Gastrocnemius medialis (tissue), 4 donors: ENCODE measurements at regions not wholly inside any gene's neighbourhood (a gene's known extent, or its start where the extent isn't known, plus 50 kb on each side); places are given as distances from the start of the nearest gene placed in this dataset.

Experiments
- POLR2A ChIP-seq, 2 donors: fragments of 450-650 bp; IDR thresholded peaks; one replicate each; pipeline ENCODE4 v1.6.1; 2017; ENCODE audit warnings: antibody characterized with exemption in 2 of 2, mild to moderate bottlenecking in 2 of 2, moderate library complexity in 2 of 2
- TF ChIP-seq, protein P1 (sequence below), 5 experiments: fragments of 450-650 bp in 3 of 5; fragments of 200-600 bp in 2 of 5; sonication (generic) in 2 of 5; IDR thresholded peaks in 4 of 5; conservative IDR thresholded peaks in 1 of 5; 1 replicate in 4 of 5; 2 replicates in 1 of 5; pipeline ENCODE4 v1.5.1; 2016 to 2019; ENCODE audit warnings: antibody characterized with exemption in 5 of 5, mild to moderate bottlenecking in 3 of 5, moderate library complexity in 3 of 5

DNA sequence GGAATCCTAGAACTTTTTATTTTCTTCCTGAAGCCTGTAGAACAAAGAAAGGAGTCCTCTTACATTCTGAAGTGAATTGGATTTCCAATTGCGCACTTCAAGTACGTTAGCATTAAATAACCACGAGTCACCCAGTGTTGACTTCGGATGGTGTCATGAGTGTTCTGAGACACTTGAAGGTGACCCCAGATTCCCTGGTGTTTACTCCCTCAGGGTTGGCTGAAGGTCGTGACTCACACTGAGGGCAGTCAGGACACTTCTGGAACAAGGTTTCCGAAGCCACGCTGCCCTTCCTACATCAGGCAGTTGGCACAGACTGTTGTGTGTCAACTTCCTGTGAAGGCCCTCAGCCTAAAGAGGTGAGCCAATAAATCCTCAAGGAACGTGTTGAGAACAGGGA is 186.6 kb upstream of the CELF2 start:
- TF ChIP-seq, protein P1, sequence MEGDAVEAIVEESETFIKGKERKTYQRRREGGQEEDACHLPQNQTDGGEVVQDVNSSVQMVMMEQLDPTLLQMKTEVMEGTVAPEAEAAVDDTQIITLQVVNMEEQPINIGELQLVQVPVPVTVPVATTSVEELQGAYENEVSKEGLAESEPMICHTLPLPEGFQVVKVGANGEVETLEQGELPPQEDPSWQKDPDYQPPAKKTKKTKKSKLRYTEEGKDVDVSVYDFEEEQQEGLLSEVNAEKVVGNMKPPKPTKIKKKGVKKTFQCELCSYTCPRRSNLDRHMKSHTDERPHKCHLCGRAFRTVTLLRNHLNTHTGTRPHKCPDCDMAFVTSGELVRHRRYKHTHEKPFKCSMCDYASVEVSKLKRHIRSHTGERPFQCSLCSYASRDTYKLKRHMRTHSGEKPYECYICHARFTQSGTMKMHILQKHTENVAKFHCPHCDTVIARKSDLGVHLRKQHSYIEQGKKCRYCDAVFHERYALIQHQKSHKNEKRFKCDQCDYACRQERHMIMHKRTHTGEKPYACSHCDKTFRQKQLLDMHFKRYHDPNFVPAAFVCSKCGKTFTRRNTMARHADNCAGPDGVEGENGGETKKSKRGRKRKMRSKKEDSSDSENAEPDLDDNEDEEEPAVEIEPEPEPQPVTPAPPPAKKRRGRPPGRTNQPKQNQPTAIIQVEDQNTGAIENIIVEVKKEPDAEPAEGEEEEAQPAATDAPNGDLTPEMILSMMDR (IDR thresholded peaks at IDR 0.05 in 4 of 5, conservative IDR thresholded peaks at IDR 0.05 in 1 of 5): no peak
- no peak for TF ChIP-seq POLR2A (IDR thresholded peaks at IDR 0.05)
